GM18519 (cell line): ENCODE measurements at regions not wholly inside any gene's neighbourhood (a gene's known extent, or its start where the extent isn't known, plus 50 kb on each side); places are given as distances from the start of the nearest gene placed in this dataset.

ENCODE experiments used
- ATAC-seq: cut with Tn5 transposase; IDR thresholded peaks from one replicate; pipeline ENCODE4 v1.9.1; 2021; ENCODE audit warnings: mild to moderate bottlenecking, moderate library complexity; ENCODE audit not compliant: unreplicated experiment, low FRiP score

- no peak for ATAC-seq
Observed at GRCh38 chr16:50858877-50859627, 117.2 kb downstream of the CYLD start.

GRCh38 chr16:50858376-50858775 lies 116.5 kb downstream of the CYLD start:
- ATAC-seq: no peak

- ATAC-seq: no peak
Observed at GRCh38 chr16:50857881-50858280, 116.0 kb downstream of the CYLD start.

- no peak for ATAC-seq
Observed at GRCh38 chr16:50856991-50857390, 115.1 kb downstream of the CYLD start.

DNA sequence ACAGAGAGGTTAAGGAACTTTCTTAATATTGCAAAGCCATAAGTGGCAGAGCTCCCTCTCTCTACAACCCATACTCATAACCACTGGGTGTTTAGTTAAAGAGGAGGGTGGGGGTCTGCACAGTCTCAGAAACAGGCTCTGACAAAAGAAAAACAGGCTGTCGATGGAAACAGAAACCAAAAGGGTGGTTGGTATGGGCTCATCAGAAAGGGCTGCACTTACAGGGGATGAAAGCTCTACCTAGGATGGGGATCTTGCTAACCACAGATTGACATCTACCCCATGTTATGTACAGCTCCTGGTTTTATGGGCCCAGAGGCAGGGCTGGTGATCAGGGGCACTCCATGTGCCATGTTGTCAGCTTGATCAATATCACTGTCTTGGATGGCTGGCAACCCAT lies 111.4 kb downstream of the CYLD start:
- ATAC-seq: no peak
